GM10266 (cell line): ENCODE measurements at regions not wholly inside any gene's neighbourhood (a gene's known extent, or its start where the extent isn't known, plus 50 kb on each side); places are given as distances from the start of the nearest gene placed in this dataset.
"Not testable (repeated sequence)": the region's sequence is repeated elsewhere in the genome, so short reads cannot be mapped to it uniquely, and the experiment has no call there.

Experiments
- DNase-seq: peaks from one replicate; pipeline ENCODE4 v3.0.0; 2012; ENCODE audit errors: extremely low spot score
- CTCF ChIP-seq: IDR thresholded peaks from 2 replicates; pipeline ENCODE4 v1.5.1; 2012; ENCODE audit warnings: mild to moderate bottlenecking, low read depth; ENCODE audit not compliant: control insufficient read depth, insufficient read depth; ENCODE audit errors: missing control alignments

GRCh38 chr17:77036841-77037381 is 103.9 kb upstream of the SEC14L1 start:
- DNase-seq, result no peak
- TF ChIP-seq CTCF, result no peak

DNA sequence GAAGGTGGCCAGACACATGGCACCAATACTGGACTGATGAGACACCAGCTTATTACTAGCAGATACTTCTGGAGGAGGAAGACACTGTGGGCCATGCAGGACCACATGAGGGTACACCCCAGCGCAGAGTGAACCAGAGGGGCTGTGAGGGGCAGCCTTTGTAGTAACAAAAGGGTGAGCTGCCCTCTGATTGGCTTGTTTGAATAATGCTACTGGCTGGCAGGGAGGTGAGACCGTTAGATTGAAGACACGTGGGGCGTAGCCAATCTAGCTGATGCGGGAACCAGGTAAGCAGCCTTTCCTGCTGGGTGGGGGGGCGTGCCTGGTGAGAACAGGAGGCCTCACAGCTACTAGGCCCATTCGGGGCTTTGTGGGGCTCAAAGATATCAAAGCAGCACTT is 102.8 kb upstream of the SEC14L1 start:
- TF ChIP-seq CTCF, result no peak
- DNase-seq, result no peak

- no peak for DNase-seq
- no peak for TF ChIP-seq CTCF
Measured at GRCh38 chr17:77038884-77039555, 101.7 kb upstream of the SEC14L1 start.

DNA sequence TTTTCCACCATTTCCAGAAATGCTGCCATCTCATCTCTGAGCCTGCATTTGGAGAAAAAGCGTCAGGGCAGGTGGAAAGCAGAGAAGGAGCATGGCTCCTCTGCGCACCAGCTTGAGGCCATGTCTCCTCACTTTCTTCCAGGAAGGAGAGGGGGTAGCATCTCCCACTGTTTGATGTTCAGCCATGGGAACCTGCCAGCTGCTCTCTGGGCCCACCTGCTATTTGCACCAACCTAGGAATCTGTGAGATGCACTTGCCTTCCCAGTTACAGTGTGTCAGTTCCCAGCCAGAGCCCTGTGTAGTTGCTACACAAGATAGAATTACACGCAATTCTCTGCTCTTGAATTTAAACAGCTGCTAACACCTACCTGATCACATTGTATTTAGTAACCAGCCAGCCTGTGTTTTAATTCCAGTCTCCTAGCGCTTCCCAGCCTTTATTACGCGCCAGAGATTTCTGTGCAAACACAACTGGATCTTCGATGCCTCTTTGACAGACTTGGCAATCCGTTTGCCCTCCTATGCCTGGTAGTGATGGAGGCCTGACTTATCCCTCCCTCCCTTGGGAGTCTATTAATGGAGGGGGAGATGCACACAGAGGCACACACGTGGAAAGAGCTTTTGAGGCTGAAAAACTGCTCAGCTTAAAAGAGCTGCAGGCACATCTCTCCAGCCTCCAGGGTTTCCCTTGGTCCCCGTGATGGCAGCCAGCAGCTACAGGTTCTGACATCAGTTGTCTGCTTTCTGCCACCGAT is 98.1 kb upstream of the SEC14L1 start:
- no peak for TF ChIP-seq CTCF
- DNase-seq, result no peak

DNA sequence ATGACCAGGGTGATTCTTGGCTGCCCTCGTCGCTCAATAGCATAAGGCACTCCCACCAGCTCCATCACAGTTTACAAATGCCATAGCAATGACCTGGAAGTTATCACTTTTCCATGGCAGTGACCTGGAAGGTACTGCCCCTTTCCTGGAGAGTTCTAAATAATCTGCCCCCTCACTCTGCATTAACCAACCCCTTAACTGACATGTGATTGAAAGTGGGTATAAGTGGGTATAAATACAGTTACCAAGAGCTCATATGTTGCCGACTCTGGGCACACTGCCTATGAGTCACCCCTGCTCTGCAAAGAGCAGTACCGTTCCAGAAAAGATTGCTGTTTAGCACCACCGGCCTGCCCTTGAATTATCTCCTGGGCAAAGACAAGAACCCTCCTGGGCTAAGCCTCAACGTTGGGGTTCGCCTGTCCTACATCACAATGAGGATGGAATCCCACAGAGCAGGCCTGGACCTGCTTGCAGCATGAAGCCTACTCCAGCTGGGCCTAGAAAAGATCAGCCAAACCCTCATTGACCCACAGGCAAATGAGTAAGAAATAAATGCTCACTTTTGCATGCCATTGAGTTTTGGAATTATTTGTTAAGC is 95.2 kb upstream of the SEC14L1 start:
- no peak for DNase-seq
- TF ChIP-seq CTCF, result no peak

DNA sequence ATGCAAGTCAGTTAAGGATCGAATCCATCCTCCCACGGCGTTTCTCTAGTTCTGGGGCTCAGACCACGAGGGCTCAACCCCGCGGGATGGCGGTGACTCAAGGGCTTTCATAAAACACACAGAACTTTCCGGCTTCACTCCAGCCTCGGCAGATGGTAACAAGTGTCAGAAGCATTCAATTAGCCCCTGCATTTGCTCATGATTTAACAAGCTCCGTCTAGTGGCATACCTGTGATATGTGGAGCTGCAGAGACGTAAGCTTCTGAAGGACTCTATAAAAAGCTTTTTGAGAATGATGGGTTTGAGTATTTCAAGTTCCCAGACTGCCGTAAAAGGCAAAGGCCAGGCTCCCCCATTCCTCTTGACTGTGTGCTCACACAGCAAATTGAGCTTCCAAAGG is 91.3 kb upstream of the SEC14L1 start:
- TF ChIP-seq CTCF, result no peak
- DNase-seq, result no peak

DNA sequence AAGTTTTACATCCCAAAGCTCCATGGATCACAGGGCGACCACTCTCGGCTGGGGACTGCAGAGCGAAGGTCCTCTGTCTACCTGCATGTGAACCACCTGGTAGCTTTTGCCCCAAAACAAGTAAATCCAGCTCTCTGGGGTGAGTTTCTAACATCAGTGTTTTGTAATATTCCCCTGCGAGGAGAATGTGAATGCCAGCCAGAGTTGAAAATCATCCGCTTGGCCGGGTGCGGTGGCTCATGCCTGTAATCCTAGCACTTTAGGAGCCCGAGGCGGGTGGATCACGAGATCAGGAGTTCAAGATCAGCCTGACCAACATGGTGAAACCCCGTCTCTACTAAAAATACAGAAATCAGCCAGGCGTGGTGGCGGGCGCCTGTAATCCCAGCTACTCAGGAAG is 89.9 kb upstream of the SEC14L1 start:
- DNase-seq, result not testable (repeated sequence)
